ENCODE measurements at regions not wholly inside any gene's neighbourhood (a gene's known extent, or its start where the extent isn't known, plus 50 kb on each side); places are given as distances from the start of the nearest gene placed in this dataset.

DNA sequence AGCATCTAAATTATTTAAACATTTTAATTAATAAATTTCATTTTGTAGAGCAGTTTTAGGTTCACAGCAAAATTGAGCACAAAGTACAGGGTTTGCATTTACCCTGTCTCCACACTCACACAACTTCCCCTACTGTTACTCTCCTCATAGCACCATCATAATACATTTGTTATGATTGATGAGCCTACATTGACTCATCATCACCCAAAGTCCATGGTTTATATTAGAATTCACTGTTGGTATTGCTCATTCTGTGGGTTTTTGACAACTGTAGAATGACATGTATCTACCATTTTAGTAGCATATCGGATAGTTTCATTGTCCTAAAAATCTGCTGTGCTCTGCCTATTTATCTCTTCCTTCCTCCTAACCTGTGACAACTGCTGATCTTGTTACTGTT, 411.1 kb upstream of the MPDZ start:
- Histone ChIP-seq H3K36me3 (replicated peaks; ENCODE audit: insufficient read depth, low read length) (no peaks in the 10 kb centered on the region), H3K9me3 (replicated peaks; ENCODE audit: insufficient read depth, low read length) (no peaks in the 10 kb centered on the region), H3F3A (ENCODE audit: insufficient read depth, low read length) (no peaks in the 10 kb centered on the region), H3K4me2 (ENCODE audit: low read depth, low read length) (no peak overlapping the region), H3K27me3 (replicated peaks; ENCODE audit: insufficient read depth, low read length) (no peaks in the 10 kb centered on the region), H3K9me2 (replicated peaks; ENCODE audit: insufficient read depth, low read length) (no peaks in the 10 kb centered on the region), H3K4me1 (ENCODE audit: low read length) (peaks cover 8% of the 10 kb centered on the region; the same call in 1 of the 2 replicates), H2AFZ (ENCODE audit: low read length) (no peak overlapping the region), H3K27ac (ENCODE audit: low read length) (no peak overlapping the region), H3K4me3 (ENCODE audit: low read length) (no peak overlapping the region), H3K9ac (ENCODE audit: low read length) (no peak overlapping the region), H3K79me2 (ENCODE audit: low read length) (no peaks in the 10 kb centered on the region), H4K20me1 (ENCODE audit: insufficient read depth, low read length) (no peaks in the 10 kb centered on the region)
- no peak for DNase-seq
- no peak for TF ChIP-seq EZH2 (optimal IDR thresholded peaks at IDR 0.05; ENCODE audit: low read depth, low read length)
- no peak for TF ChIP-seq EZH2phosphoT487 (IDR thresholded peaks at IDR 0.05; ENCODE audit: low read length)
- TF ChIP-seq CTCF (IDR thresholded peaks at IDR 0.05; ENCODE audit: low read length): no peak

GRCh38 chr9:13689925-13690324, 410.4 kb upstream of the MPDZ start:
- Histone ChIP-seq H3F3A (ENCODE audit: insufficient read depth, low read length) (no peaks in the 10 kb centered on the region), H3K4me3 (ENCODE audit: low read length) (no peak overlapping the region), H3K9me3 (replicated peaks; ENCODE audit: insufficient read depth, low read length) (no peaks in the 10 kb centered on the region), H3K4me2 (ENCODE audit: low read depth, low read length) (no peak overlapping the region), H3K27ac (ENCODE audit: low read length) (no peak overlapping the region), H4K20me1 (ENCODE audit: insufficient read depth, low read length) (no peaks in the 10 kb centered on the region), H3K9ac (ENCODE audit: low read length) (no peak overlapping the region), H3K4me1 (ENCODE audit: low read length) (peaks cover 8% of the 10 kb centered on the region; the same call in 1 of the 2 replicates), H3K79me2 (ENCODE audit: low read length) (no peaks in the 10 kb centered on the region), H3K27me3 (replicated peaks; ENCODE audit: insufficient read depth, low read length) (no peaks in the 10 kb centered on the region), H3K36me3 (replicated peaks; ENCODE audit: insufficient read depth, low read length) (no peaks in the 10 kb centered on the region), H3K9me2 (replicated peaks; ENCODE audit: insufficient read depth, low read length) (no peaks in the 10 kb centered on the region), H2AFZ (ENCODE audit: low read length) (no peak overlapping the region)
- no peak for DNase-seq
- TF ChIP-seq EZH2phosphoT487 (IDR thresholded peaks at IDR 0.05; ENCODE audit: low read length) (no peak), EZH2 (optimal IDR thresholded peaks at IDR 0.05; ENCODE audit: low read depth, low read length) (no peak), CTCF (IDR thresholded peaks at IDR 0.05; ENCODE audit: low read length) (no peak)

DNA sequence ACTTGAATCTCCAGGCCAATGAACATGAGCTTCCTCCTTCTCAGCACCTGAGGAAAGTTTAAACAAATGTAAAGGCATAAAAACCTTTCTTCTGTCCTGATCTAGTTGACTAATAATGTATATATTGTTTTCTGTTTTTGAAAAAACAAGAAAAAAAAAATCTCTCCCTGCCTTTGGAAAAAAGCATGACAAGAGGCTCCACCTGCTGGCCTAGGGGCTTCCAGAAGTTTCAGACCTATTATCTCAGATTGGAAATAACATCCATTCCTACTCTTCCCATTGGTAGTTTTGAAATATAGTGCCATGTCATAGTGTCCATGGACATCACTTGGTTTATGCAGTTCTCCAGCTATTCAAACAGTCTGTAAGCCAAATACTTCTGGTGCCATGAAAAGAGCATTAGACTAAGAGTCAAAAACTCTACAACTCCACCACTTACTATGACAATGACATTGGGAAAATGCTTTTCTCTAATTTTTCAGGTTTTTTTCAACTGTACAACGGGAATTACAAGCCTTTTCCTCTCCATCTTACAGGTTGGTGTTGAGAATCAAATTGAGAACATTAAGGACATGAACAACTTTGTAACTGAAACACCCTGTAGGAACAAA, 409.6 kb upstream of the MPDZ start:
- Histone ChIP-seq H2AFZ (ENCODE audit: low read length) (no peak overlapping the region), H3K4me1 (ENCODE audit: low read length) (peaks cover 8% of the 10 kb centered on the region; the same call in 1 of the 2 replicates), H3K27ac (ENCODE audit: low read length) (no peak overlapping the region), H3K4me3 (ENCODE audit: low read length) (no peak overlapping the region), H3K36me3 (replicated peaks; ENCODE audit: insufficient read depth, low read length) (no peaks in the 10 kb centered on the region), H3K9ac (ENCODE audit: low read length) (no peak overlapping the region), H3K4me2 (ENCODE audit: low read depth, low read length) (no peak overlapping the region), H3F3A (ENCODE audit: insufficient read depth, low read length) (no peaks in the 10 kb centered on the region), H3K27me3 (replicated peaks; ENCODE audit: insufficient read depth, low read length) (no peaks in the 10 kb centered on the region), H3K79me2 (ENCODE audit: low read length) (no peaks in the 10 kb centered on the region), H3K9me3 (replicated peaks; ENCODE audit: insufficient read depth, low read length) (no peaks in the 10 kb centered on the region), H4K20me1 (ENCODE audit: insufficient read depth, low read length) (no peaks in the 10 kb centered on the region), H3K9me2 (replicated peaks; ENCODE audit: insufficient read depth, low read length) (no peaks in the 10 kb centered on the region)
- DNase-seq: no peak
- TF ChIP-seq CTCF (IDR thresholded peaks at IDR 0.05; ENCODE audit: low read length) (no peak), EZH2 (optimal IDR thresholded peaks at IDR 0.05; ENCODE audit: low read depth, low read length) (no peak), EZH2phosphoT487 (IDR thresholded peaks at IDR 0.05; ENCODE audit: low read length) (no peak)
